RPMI8226 (cell line): ENCODE measurements at regions not wholly inside any gene's neighbourhood (a gene's known extent, or its start where the extent isn't known, plus 50 kb on each side); places are given as distances from the start of the nearest gene placed in this dataset.

Experiments
- DNase-seq: peaks from one replicate; pipeline ENCODE4 v3.0.0-alpha.2; 2015

DNA sequence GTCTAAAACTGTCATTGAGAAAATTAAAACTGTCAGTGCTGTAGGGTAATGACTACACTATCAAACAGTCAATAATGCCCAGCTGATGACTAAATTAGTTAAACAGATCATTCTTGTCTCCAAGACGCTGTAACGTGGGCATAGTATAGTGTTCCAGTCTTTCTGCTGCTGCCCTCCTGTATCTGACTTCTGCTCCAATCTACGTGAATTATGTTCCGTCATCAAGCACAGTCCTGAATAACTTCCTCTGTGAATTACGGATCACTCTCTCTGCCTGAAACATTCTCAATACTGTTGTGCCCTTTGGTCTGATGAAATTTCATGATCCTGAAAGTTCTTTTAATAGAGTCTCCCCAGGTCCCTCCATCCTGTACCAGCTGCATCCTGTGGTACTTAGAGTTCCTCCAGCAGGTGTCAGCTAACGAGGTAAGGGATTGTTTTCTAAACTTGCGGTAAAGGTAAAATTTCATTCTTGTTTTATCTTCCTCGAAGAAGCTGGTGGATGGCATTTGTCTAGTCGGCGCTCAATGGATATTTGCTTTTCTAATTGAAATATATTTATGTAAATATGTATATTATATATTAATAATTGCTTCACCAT lies 393.5 kb upstream of the ADARB2 start:
- DNase-seq = no peak

DNA sequence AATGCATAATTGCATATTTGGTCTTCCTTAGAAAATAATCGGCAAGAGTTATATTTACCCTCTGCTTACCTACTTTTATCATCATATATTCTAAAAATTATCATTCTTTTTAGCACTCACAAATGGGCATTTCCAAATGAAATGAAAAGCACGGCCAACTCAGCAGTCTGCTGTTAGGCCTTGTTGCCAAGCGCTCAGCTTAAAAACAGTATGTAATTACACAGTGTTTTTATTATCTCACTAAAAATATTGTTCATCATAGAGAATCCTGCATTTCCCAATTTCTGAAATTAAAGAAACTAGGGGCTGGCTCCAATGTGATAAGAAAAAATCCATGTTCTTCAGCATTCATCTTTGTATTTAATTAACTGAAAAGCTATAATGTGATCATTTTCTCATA lies 391.7 kb upstream of the ADARB2 start:
- DNase-seq = no peak

DNA sequence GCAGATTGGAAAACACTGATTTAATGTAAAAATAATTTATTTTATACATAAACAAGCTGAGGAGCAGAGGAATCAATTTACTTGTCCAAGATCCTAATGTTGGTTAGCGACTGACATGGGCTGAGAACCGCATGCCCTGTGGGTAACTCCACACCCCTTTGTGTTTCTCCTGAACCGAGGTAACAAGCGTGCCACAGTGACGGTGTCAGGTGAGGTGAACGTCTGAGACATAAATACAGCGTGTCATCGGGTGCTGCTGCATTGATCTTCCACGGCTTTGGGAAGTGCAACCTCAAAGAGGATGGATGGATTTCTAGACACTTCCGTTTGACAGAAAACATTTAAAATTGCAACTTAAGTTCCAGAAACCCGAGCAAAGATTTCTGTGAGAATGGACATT lies 386.8 kb upstream of the ADARB2 start:
- DNase-seq = no peak

DNA sequence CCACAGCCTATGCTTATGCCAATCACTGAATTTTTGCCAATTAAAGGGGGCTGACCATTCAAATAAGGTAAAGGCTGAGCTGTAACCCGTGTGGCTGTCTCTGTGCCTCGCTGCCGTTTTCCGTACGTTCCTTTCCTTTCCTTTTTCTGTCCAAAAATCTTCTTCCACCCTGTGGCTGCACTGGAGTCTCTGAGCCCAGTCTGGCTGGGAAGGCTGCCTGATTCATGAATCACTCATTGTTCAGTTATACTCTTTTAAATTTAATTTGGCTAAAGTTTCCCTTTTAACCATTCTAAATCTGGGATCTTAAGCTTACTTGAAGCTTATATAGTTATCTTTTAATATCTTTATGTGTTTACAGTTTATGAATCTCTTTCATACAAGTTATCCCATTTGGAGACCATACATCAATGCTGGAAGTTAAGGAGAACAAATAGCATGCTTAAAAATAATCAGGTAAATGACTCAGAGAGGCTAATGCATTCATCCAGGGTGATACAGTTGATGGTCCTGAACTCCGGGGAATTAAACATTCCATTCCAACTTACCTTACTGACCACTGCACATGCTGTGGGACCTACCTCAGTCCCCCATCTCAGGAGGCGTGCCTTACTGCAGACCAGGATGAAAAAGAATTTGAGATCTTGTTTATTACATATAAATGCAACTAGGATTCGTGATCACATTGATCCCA lies 385.3 kb upstream of the ADARB2 start:
- no peak for DNase-seq

DNA sequence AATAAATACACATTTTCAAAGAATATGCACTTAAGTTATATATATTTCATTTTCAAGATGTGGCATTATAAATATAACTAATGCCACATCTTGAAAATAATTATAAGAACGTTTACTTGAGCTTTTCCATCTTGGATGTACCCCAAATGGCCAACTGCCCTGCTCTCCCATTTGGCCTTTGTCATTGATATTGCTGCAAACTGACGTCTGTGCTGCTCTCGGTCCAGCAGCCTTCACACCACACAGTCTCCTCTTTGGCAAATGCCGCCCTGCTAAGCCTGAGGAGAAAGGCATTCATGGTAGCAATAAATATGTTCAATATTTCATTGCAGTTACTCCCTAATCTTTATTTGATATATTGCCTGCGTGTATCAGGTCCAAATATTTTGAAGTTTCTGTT lies 384.6 kb upstream of the ADARB2 start:
- no peak for DNase-seq

DNA sequence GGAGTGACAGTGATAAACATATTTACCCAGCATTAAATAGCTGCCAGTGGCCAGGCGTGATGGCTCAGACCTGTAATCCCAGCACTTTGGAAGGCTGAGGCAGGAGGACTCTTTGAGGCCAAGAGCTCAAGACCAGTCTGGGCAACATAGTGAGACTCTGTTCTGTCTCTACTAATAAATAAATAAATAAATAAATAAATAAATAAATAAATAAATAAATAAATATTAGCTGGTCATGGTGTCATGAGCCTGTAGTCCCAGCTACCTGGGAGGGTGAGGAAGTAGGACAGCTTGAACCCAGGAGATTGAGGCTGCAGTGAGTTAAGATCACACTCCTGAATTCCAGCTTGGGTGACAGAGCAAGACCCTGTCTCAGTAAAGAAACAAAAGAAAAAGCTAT lies 384.0 kb upstream of the ADARB2 start:
- no peak for DNase-seq

DNA sequence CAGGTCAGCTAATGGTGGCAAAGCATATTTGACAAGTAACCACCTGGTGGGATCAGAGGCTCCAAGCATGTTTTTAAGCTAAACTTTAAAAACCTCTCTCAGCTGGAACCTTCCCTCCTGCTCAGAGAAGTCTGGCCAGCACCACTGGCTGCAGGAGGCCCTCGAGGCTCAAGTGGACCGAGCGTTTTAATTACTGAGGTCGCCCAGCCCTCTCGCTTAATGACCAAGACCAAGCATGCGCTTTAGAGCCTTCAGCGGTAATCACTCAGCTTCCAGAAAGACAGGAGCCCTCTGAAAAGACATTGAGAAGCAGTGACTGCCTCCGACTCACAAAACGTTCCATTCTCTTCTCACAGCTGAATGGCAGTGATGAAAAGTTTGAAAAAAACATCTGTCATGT lies 383.4 kb upstream of the ADARB2 start:
- DNase-seq = no peak

DNA sequence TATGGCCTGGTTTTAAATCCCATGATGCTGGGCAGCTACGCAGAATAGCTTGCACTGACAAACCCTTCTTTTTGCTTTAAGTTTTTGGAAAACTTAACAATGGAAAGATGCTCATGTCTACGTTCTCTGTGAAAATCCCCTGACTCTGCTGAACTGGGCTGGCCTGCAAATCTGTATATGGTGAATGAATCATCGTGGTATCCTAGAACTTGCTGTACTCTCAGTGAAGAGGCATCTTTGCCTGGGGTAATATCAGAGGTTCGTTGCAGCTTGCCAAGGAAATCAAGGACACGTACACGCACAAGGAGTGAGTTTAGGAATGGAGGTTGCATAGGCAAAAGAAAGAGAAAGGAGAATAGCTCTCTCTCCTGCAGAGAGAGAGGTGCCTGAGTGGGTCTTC lies 382.0 kb upstream of the ADARB2 start:
- DNase-seq = no peak

DNA sequence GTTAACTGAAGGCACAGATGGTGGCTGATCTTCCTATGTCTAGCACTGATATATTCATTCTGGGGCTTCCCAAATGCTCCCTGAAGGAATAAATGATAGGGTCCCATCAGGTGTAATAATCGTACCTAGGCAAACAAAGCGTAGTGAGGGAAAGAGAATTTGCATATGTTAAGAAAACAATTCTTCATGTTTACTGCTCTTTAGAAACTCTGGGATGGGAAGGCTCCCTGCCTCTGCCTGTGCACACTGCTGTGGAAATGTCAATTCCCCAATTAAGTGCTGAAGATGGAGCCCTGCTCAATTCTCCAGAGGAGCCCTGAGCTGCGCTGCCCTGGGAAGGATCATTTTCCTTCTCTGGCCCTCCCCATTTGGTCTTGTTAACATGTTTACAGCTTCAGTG lies 380.9 kb upstream of the ADARB2 start:
- no peak for DNase-seq

DNA sequence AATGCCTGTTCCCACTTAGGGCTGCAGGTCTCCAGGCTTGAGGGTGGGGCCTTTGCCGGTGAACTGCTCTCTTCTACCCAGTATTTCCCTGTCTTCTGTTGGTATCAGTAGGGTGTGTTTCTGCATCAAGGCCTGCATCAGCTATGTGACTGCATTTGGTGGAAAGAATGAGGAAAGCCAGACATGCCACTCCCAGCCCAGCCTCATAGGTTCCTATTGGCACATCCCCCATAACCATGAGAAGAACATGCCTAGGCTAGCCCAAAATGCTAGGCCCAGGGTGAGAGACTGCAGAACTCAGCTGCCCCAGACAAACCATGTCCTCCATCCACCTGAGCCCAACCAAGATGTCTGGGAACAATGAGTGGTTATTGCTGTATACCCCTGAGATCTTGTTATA lies 380.3 kb upstream of the ADARB2 start:
- no peak for DNase-seq

DNA sequence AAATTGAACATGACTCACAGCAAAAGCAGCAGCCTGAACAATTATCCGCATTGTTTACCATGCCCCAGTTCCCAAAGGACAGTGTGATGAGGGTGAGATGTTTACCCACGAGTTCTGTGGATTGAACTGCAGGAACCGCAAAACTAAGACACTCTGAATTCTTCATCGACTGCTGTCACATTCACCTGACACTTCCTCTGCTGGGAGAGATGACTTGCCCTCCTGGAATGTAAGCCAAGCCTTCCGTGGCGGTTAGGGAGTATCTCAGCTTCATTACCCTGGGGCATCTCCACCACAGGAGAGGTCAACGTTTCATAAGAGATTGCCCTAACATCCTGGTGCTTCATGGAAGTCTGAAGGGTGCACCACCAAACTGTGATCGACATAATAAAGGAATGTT lies 374.6 kb upstream of the ADARB2 start:
- no peak for DNase-seq

DNA sequence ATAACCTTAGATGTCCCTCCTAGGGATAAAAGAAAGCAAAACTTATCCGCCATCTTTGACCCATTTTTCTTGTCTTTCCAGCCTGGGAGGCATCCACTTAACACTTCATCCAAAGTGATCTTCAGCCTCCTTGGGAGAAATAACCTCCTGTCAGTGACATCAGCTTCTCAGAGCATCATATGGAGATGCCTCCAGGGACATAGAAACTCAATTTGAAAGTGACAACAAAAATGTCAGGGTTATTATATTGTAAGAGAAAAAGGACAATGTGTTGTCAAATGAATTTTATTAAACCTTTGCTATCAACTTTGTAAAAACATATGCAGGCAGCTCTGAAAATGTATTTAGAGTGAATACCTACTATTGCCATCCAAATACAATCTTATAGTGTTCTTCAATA lies 371.2 kb upstream of the ADARB2 start:
- DNase-seq = no peak

DNA sequence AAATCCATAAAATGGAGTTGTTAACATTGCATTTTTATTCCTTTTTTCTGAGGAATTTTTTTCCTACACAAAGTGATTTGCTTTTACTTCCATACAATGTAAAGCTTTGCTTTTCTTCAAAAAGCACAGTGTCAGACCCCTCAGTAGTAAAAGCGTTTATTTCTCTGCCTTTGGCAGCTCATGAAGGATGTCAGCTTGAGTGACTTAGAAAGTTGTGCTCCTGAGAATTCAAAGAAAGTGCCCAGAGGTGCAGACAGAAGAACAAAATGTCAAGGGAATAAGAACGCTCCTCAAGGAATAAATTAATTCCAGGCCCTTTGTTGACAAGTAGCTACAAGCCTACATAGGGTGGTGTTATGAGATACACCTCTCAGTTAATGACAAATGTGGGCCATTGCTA lies 369.3 kb upstream of the ADARB2 start:
- no peak for DNase-seq

DNA sequence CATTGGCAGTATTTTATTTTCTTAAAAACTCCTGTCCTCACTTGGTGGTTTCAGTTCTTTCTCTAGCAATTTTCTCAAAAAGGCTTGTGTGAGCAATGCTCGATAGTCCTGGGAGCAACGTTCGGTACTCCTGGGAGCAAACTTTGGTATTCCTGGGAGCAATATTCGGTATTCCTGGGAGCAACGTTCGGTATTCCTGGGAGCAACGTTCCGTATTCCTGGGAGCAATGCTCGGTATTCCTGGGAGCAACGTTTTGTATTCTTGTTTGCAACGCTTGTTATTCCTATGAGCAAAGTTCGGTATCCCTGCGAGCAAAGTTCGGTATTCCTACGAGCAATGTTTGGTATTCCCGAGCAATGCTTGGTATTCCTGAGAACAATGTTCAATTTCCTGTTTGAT lies 362.0 kb upstream of the ADARB2 start:
- DNase-seq = no peak

DNA sequence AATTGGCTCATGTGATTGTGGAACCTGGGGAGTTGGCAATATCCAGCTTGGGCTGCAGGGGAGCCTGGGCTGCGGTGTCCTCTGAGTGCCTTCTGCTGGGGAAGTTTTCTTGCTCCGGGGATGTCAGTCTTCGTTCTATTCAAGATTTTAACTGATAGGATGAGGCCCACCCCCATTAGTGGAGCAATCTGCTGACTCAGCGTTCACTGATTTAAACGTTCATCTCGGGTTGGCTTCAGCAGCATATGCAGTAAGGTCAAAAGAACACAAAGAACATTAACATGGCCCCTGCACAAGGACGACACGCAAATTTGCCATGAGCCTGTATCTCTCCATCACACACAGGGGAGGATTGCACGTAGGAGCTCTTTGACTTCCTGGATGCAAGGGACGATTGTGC lies 360.6 kb upstream of the ADARB2 start:
- DNase-seq = no peak

DNA sequence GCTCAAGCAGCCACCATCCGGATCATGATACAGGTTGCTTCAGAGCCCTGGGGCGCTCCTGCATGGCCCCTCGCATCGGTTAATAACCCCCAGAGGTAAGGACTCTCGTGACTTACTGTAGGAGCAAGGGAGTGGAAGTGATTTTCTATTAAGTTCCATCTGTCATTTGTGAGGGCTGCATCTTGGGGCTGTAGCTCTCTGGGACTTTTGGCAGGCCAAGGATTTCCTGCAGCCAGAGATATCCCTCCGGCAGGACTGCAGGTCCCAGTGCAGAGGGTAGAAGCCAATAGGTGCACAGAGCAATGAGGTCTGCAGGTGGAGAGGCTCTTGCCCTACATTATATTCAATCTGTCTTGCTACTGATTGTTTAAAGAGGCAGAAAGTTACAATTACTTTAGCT lies 356.8 kb upstream of the ADARB2 start:
- no peak for DNase-seq

DNA sequence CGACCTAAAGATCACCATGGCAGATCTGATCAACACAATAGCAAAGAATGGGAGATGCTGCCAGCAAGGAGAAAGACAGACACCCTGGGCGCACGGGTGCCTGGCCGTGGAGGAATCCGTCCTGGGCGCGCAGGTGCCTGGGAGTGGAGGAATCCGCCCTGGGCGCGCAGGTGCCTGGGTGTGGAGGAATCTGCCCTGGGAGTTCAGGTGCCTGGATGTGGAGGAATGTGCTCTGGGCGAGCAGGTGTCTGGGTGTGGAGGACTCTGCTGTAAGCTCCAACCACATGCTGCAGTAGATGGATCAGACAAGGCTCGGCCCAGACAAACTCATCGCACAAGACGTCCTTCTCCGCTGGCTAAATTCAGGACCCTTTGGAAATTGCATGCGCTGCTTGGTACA lies 346.3 kb upstream of the ADARB2 start:
- no peak for DNase-seq

DNA sequence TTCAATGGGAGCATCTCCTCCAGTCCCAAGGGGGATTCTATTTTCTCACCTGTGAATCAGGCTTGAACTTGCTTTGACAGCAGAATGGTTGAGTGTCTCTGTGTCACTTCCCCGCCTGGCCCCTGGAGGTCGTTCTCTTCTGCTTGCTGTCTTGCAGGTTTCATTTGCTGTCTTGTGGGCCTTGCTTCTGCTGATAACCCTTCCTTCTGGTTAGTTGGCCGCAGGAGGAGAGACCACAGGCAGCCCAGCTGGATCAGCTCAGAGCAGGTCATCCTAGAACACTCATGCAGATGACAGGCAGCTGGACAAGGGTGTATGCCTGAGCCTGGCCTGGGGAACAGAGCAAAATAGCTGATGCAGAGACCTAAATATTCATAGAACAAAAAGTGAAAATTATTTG lies 344.2 kb upstream of the ADARB2 start:
- DNase-seq = no peak

DNA sequence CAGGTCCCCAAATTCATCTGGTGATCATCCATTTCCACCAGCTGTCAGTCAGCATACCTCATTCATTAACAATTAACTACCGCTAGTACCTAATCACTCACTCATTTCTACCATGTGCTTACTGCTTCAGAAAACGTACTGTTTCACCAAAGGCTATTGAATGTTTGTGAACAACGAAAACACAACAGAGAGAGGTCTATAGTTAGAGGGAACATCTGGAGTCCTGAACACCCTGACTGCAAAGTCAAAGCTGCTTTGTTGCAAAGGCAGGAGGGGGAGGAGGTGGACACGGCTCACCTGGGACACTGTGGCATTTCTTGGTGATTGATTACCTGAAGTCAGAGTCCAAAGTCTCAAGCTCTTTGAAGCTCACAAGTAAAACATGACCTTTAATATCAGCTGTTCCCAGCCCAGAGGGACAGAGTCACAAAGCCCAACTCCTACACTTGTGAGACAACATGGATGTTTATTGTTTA lies 342.3 kb upstream of the ADARB2 start:
- no peak for DNase-seq

DNA sequence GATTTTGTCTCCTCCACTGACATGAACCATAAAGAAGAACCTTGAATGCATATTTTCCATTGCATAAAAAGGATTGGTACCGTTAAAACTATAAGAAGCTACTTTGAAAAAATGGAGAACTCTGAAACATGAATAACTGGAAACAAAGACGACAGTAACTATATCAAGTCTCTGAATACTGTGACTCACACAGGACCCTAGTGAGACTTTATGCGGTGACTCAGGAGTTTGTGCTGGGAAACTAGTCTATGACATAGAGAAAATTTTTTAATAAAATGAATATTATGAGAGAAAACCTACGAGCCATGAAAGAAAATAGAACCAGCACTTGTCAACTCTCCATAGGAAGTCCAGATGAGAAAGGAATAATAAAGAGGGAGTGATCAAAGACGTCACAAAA lies 339.9 kb upstream of the ADARB2 start:
- no peak for DNase-seq

DNA sequence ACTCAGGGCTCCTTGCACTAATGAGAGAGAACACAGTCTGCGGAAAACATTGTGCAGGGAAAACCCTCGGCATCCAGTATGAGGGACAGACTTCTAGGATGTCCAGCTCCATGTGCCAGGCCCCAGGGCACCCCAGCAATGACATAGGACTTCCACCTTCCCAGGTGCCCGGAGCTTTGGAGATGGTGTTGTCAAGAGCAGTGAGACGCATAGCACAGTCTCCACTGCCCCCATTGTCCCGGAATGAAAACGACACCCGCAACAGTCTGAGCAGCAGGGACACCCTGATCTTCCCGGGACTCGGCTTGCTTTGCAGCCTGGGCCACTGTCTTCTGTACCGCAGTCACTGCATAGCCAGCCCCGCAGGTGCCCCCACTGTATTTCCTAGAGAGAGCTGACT lies 339.2 kb upstream of the ADARB2 start:
- no peak for DNase-seq

DNA sequence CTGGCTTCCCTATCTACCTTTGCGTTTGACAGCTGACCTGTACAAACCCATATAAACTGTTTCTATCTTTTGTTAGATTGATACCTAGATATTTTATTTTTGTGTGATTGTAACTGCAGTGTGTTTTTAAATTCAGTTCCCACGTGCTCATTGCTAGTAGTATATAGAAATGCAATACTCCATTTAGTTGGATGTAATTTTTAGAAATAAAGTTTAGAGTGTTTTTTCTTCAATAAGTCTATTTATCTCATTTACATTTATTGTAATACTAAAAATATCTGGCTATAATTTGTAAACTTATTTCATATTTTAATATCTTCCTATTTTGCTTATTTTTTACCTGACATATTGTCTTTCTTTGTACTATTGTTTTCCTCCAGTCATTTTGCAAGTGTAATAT lies 329.7 kb upstream of the ADARB2 start:
- DNase-seq = no peak

DNA sequence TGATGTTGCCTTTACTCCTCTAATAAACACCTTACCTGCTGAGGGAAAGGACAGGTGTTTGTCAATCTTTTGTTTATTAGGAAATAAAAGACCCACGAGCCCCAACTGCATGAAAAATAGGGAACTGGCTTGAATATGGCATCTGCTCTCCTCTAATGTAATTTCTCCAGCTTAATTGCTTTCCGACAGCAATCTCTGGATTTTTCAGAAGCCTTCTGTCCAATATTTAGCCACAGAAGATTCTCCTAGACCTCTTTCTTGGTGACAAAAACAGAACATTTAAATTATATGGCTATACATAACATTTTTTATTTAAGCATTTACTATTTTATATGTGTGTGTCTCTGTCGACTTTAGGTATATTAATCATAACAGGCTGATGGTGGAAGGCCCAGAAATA lies 317.4 kb upstream of the ADARB2 start:
- no peak for DNase-seq

DNA sequence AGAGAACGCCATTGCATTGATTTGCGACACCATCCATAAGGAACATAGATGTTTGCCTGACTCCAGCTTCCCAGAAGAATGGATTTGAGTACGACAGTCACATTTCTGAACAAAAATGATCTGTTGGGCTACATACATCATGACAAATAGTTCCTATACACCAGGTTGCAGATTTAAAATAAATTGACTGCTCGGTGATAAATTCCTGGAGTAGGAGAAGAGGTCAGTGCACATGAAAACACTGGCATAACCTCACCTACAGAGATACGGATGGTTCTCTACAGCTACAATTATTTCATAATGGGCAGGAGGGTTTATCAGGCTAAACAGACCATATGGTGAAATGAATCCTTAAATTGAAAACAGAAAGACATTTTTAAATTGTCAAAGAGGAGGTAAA lies 316.5 kb upstream of the ADARB2 start:
- no peak for DNase-seq

DNA sequence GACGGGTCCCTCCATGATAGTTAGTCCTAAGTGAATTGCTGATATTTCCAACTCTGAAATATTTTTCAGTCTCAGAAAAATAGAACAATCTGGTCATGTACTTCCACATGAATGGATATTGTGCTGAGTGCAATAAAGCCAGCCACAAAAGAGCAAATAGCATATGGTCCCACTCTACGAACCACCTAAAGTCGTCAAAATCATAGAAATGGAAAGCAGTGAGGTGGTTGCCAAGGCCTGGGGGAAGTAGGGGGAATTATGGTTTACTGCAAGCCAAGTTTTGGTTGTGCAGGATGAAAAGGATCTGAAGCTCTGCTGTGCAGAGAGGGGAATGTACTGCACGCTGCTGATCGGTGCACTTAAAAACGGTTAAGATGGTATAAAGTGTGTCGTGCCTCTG lies 313.8 kb upstream of the ADARB2 start:
- no peak for DNase-seq
